ENCODE measurements at regions not wholly inside any gene's neighbourhood (a gene's known extent, or its start where the extent isn't known, plus 50 kb on each side); places are given as distances from the start of the nearest gene placed in this dataset.

DNA sequence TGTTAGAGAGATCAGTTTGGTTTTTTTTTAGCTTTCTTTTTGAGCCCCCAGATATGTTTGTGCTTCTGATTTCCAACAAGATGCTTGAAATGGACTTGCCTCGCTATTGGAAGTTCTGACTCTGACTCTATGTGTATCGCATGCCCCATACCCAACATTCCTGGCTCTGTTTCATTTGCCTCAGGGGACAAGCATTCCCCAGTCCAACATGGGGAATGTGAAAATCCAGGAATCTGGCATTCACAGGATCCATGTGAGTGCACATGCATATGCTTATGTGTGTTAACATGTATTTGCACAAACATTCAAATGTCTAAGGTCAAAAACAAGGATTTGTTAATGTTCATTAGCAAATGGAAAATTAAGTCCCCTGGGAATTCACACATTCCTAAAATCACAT lies 233.9 kb downstream of the TLR4 start:
- TF ChIP-seq POLR2AphosphoS5 (IDR thresholded peaks at IDR 0.05; ENCODE audit: low read depth, low read length) (no peak), FOXP2 (optimal IDR thresholded peaks at IDR 0.05; ENCODE audit: borderline replicate concordance, extremely low read depth, extremely low read length, insufficient read depth) (no peak)
